C4-2B (cell line): ENCODE measurements at regions not wholly inside any gene's neighbourhood (a gene's known extent, or its start where the extent isn't known, plus 50 kb on each side); places are given as distances from the start of the nearest gene placed in this dataset.

ENCODE experiments used
- ZFX ChIP-seq: fragments of 450-650 bp; IDR thresholded peaks from 2 replicates; pipeline ENCODE4 v1.6.1; 2017
- TF ChIP-seq, protein P1 (sequence below): fragments of 450-650 bp; conservative IDR thresholded peaks from 2 replicates; pipeline ENCODE4 v1.5.1; 2017; ENCODE audit warnings: mild to moderate bottlenecking

DNA sequence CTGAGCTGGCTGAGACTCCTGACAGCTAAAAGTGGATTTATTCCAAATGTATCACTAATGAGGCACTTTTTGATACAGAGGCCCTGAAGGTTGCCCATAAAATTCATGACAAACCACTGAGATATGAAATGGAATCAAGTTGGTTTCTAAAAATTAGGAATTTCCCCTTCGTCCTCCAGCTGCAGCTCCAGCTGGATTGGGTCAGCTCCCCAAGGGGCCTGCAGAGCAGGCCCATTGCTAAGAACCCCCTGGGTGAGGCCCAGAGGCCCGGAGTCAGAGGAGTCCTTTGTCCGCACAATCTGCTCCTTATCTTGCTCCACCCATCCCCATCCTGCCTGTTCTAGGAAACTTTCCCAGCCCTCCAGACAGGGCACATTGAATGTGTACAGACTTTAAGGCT is 163.5 kb upstream of the TOP1 start:
- TF ChIP-seq, protein P1, sequence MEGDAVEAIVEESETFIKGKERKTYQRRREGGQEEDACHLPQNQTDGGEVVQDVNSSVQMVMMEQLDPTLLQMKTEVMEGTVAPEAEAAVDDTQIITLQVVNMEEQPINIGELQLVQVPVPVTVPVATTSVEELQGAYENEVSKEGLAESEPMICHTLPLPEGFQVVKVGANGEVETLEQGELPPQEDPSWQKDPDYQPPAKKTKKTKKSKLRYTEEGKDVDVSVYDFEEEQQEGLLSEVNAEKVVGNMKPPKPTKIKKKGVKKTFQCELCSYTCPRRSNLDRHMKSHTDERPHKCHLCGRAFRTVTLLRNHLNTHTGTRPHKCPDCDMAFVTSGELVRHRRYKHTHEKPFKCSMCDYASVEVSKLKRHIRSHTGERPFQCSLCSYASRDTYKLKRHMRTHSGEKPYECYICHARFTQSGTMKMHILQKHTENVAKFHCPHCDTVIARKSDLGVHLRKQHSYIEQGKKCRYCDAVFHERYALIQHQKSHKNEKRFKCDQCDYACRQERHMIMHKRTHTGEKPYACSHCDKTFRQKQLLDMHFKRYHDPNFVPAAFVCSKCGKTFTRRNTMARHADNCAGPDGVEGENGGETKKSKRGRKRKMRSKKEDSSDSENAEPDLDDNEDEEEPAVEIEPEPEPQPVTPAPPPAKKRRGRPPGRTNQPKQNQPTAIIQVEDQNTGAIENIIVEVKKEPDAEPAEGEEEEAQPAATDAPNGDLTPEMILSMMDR, result no peak
- TF ChIP-seq ZFX, result no peak
